Activated B cell treated with CpG ODN at 0.5 μM for 24 hours (primary cell): ENCODE measurements at regions not wholly inside any gene's neighbourhood (a gene's known extent, or its start where the extent isn't known, plus 50 kb on each side); places are given as distances from the start of the nearest gene placed in this dataset.

Experiments
- ATAC-seq: fragments of 200-7000 bp; cut with Tn5 transposase; one replicate; pipeline ENCODE4 v1.10.0; 2021; ENCODE audit warnings: low read depth, mild to moderate bottlenecking, moderate library complexity
- CTCF ChIA-PET: fragments of 350-600 bp; sonication (Branson Sonifier 250); formaldehyde crosslinking; loops from one replicate; lab custom pipeline; 2021; ENCODE audit warnings: antibody characterized with exemption; lab: Charles Lee
- POLR2A ChIA-PET: fragments of 350-600 bp; sonication (Branson Sonifier 250); formaldehyde crosslinking; loops from one replicate; lab custom pipeline; 2021; ENCODE audit warnings: antibody characterized with exemption; lab: Charles Lee
- DNase-seq: peaks from one replicate; pipeline ENCODE4 v3.0.0; 2022
- H3K27ac Mint-ChIP-seq: one replicate; pipeline ENCODE4 v1.8.0; 2020; ENCODE audit warnings: mixed read lengths
- H3K27me3 Mint-ChIP-seq: one replicate; pipeline ENCODE4 v1.8.0; 2021; ENCODE audit warnings: mixed read lengths
- H3K36me3 Mint-ChIP-seq: one replicate; pipeline ENCODE4 v1.8.0; 2021; ENCODE audit warnings: low read depth, mixed read lengths
- H3K4me1 Mint-ChIP-seq: one replicate; pipeline ENCODE4 v1.8.0; 2021; ENCODE audit warnings: mixed read lengths
- H3K4me3 Mint-ChIP-seq: one replicate; pipeline ENCODE4 v1.8.0; 2020; ENCODE audit warnings: mild to moderate bottlenecking, mixed read lengths
- H3K9me3 Mint-ChIP-seq: one replicate; pipeline ENCODE4 v1.8.0; 2020; ENCODE audit warnings: mixed read lengths
- CTCF ChIP-seq: fragments of 200-600 bp; IDR thresholded peaks from one replicate; pipeline ENCODE4 v1.8.0; 2022; ENCODE audit warnings: antibody characterized with exemption, mild to moderate bottlenecking
- intact Hi-C: fragments of 100-400 bp; cut with micrococcal nuclease; formaldehyde crosslinking; loops from one replicate; pipeline ENCODE4 v1.15.1; 2024

- peaks cover 3% of the 10 kb centered on the region for H3K9me3 Mint-ChIP-seq
- no peak overlapping the region for H3K27ac Mint-ChIP-seq
- DNase-seq (no peak), ATAC-seq (no peak)
- TF ChIP-seq CTCF: no peak
- no peaks in the 10 kb centered on the region for H3K4me1 Mint-ChIP-seq
- POLR2A ChIA-PET: no interaction called here
- H3K27me3 Mint-ChIP-seq: peaks cover 7% of the 10 kb centered on the region
- H3K36me3 Mint-ChIP-seq: no peaks in the 10 kb centered on the region
- intact Hi-C loops: no loop called here
- CTCF ChIA-PET: no interaction called here
- no peak overlapping the region for H3K4me3 Mint-ChIP-seq
Observed at GRCh38 chr2:62561586-62561985, 55.6 kb upstream of the TMEM17 start.

- POLR2A ChIA-PET: no interaction called here
- H3K4me3 Mint-ChIP-seq: no peak overlapping the region
- TF ChIP-seq CTCF: no peak
- H3K27ac Mint-ChIP-seq: no peak overlapping the region
- DNase-seq (no peak), ATAC-seq (no peak)
- H3K27me3 Mint-ChIP-seq: peaks cover 11% of the 10 kb centered on the region
- no peaks in the 10 kb centered on the region for H3K4me1 Mint-ChIP-seq
- intact Hi-C loops: no loop called here
- no peaks in the 10 kb centered on the region for H3K36me3 Mint-ChIP-seq
- peaks cover 3% of the 10 kb centered on the region for H3K9me3 Mint-ChIP-seq
- CTCF ChIA-PET: no interaction called here
Observed at GRCh38 chr2:62559582-62559981, 53.6 kb upstream of the TMEM17 start.

- peaks cover 11% of the 10 kb centered on the region for H3K27me3 Mint-ChIP-seq
- H3K9me3 Mint-ChIP-seq: peaks cover 3% of the 10 kb centered on the region
- intact Hi-C loops: no loop called here
- H3K27ac Mint-ChIP-seq: no peak overlapping the region
- no peak for ATAC-seq
- POLR2A ChIA-PET: no interaction called here
- CTCF ChIA-PET: no interaction called here
- no peaks in the 10 kb centered on the region for H3K36me3 Mint-ChIP-seq
- no peak overlapping the region for H3K4me3 Mint-ChIP-seq
- no peak for TF ChIP-seq CTCF
- H3K4me1 Mint-ChIP-seq: no peaks in the 10 kb centered on the region
- no peak for DNase-seq
Observed at GRCh38 chr2:62558743-62559142, 52.7 kb upstream of the TMEM17 start.

GRCh38 chr2:62556086-62556485 is 50.1 kb upstream of the TMEM17 start:
- no peak for TF ChIP-seq CTCF
- DNase-seq (no peak), ATAC-seq (no peak)
- Mint-ChIP-seq H3K9me3 (peaks cover 3% of the 10 kb centered on the region), H3K27ac (no peak overlapping the region), H3K4me1 (no peaks in the 10 kb centered on the region), H3K4me3 (no peak overlapping the region), H3K27me3 (peaks cover 5% of the 10 kb centered on the region), H3K36me3 (no peaks in the 10 kb centered on the region)
- intact Hi-C loops: no loop called here
- CTCF ChIA-PET: no interaction called here
- POLR2A ChIA-PET: no interaction called here
